AG08396 (cell line): ENCODE measurements at regions not wholly inside any gene's neighbourhood (a gene's known extent, or its start where the extent isn't known, plus 50 kb on each side); places are given as distances from the start of the nearest gene placed in this dataset.
"Not testable (repeated sequence)": the region's sequence is repeated elsewhere in the genome, so short reads cannot be mapped to it uniquely, and the experiment has no call there.

Experiments used
- DNase-seq: peaks from one replicate; pipeline ENCODE4 v3.0.0; 2012; ENCODE audit warnings: low spot score, mixed read lengths

DNA sequence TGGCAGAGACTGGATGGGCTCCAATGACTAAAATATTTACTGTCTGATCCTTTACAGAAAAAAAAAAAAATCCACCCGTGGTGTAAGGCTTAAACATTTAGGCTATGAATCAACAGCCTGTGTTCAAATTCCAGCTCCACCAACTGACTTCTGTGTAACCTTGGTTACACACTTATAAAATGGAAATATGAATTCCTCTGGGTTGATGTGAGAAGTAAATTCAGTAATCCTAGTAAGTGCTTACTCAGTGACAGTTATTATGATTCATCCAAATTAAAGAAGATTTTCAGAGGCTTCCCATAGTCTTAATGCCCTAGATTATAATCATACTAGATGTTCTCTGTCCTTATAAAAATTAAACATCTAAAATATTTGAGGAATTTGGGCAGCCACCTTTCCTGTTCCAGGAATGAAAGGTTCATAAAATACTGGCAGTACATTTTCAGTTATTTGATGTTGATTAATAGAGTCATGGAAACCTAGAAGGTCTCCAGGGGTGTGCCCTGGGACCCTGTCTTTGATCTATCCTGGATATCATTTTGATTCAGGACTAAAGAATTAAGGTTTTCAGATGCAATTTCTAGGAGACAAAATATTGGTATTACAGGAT lies 180.3 kb upstream of the ZNF217 start:
- DNase-seq: peak; percentile 76

DNA sequence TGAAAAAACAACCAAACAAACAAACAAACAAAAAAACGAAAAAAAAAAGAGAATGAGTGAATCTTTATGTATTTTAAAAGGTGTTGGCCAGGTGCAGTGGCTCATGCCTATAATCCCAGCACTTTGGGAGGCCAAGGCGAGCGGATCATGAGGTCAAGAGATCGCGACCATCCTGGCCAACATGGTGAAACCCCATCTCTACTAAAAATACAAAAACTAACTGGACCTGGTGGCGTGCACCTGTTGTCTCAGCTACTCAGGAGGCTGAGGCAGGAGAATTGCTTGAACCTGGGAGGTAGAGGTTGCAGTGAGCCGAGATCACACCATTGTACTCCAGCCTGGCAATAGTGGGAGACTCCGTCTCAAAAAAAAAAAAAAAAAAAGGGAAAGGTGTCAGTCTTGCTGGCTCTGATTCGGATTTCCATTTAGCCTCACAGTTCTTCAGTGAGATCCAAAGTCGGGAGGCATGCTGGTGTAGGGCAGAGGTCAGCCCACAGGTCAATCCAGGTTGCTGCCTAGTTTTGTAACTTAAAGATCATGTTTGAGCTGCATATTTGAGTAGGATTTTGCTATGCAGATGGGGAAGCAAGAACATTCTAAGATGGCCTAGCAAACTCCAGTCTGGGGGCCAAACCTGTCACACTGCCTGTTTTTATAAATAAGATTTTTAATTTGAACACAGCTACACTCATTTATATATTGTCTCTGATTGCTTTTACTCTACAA lies 179.6 kb upstream of the ZNF217 start:
- DNase-seq: not testable (repeated sequence)

DNA sequence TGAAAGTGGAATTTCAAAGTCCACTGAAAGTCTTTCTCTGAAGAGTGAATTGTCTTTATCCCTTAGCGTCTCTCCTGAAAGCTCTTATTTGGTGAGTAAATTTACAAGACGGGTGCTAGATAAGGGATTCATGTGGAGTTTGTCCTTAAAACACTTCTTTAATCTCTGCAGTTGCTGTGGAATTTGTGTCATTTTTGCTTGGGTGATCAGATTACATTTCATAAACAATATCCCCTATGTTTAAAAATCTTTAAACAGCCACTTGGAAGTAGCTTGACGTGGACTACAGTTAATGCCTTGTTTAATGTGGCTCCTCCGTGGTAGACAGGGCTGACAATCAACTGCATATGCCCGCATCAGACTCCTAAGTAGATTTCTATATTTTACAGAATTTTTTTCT lies 175.4 kb upstream of the ZNF217 start:
- DNase-seq: no peak

DNA sequence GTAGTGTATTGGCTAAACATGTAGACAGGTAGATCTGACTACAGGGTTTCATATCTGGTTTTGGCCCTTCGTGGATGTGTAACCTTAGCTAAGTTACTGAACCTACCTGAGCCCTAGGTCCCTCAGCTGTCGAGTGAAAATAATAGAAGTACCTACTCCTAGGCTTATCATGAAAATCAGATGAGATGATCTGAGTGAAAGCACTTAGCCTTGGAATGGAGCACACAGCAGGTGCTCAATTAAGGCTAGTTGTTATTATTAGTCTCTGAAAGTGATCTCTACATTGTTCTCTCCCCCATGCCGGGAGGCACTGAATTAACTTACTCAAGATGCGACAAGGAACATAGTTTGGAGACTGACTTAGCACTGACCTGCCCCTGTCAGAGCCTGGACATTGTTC lies 174.7 kb upstream of the ZNF217 start:
- no peak for DNase-seq

DNA sequence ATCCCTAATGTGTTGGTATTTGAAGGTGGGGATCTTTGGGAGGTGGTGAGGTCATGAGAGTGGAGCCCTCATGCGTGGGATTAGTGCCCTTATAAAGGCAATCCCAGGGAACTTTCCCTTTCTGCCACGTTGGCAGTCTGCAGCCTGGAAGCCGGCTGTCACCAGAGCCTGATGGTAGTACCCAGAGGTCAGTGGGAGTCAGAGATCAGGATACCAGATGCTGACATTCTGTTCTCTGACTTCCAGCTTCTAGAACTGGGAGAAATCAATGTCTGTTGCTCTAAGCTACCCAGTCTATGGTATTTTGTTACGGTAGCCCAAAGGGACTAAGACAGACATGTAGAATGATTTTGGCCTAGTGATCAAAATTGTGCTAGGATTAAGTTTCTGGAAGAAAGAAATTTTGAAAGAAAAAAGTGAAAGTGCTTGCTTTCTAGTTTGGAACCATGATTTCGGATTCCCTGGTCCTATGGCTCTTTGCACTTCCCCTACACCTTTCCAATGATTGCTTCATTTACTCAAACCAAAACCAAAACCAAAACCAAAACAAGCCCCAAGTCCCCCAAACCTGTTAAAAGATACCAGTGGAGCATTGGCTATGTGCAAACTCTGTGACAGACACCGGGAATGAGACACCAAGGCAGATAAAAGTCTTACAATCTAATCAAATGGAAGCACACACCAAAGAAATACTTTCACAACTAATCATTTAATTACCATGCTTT lies 173.7 kb upstream of the ZNF217 start:
- no peak for DNase-seq

DNA sequence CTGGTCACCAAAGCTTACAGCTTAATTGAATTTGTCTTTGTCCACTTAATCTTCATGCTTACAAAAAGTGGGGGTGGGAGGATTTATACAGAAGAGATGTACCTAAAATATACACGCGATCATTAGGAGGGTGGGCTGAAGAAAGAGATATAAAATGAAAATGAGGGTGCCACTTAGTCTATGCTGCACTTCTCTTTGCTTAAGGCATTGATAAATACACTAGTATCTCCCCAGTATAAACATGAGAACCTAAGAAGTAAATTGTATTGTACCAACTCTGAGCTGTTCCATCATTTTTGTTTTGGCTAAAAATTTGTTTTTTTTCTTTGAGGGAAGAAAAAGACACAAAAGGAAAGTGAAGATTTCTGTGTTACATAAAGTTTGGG lies 170.8 kb upstream of the ZNF217 start:
- no peak for DNase-seq

DNA sequence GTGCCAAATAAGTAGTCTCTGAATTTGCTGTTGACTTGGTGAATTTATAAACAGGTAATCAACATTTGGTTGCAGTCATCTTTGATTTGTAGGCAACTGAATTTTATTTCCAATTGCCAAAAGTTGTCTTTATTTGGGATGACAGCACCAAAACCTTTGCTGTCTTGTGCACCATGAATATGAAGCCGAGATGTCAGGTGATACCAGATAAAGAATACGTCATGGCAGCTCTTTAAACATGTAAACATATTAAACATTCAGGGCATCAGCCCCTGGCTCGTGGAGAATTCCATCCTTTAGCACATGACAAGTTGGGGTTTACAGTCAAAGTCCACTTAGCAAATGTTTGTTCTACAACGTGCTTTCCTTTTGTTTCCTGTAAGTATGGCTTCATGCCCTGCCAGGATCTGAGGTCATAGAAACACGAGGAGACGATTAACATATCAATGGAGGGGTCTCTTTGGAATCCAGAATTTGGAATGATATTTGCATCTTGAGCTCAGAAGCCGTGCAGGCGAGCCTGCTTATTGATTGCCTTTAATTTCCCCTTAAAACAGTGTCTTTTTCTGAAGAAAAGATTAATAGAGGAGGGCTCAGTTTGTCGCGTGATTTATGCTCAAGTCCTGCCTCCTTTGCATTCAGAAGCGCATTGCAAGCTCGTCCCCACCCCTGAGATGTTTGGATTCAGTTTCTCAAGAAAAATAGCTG lies 170.2 kb upstream of the ZNF217 start:
- peak; percentile 41 for DNase-seq

DNA sequence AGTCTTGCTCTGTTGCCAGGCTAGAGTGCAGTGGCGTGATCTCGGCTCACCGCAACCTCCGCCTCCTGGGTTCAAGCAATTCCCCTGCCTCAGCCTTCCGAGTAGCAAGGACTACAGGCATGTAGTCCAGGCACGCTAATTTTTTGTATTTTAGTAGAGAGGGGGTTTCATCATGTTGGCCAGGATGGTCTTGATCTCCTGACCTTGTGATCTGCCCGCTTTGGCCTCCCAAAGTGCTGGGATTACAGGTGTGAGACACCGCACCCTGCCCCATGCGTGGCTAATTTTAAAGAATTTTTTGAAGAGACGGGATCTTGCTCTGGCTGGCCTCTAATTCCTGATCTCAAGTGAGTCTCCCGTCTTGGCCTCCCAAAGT lies 168.8 kb upstream of the ZNF217 start:
- DNase-seq: not testable (repeated sequence)

DNA sequence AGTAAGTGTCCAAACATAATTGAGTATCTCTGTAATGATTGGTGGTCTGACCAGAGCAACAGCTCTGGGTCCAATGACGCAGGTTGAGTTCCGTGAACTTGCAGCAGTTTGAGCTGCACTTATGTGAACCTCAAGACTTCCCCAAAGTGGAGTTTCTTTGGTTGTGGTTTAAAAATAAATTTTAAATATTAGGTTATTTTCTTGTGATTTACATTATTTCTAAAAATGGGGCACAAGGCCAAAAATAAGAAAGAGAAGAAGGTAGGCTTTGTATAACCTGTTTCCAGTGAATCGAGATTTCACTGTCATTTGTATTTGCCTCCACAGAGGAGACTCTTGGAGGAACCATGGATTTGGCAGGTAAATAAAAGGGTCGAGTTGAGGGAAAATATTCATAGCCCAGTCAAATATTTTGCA lies 166.4 kb upstream of the ZNF217 start:
- no peak for DNase-seq

DNA sequence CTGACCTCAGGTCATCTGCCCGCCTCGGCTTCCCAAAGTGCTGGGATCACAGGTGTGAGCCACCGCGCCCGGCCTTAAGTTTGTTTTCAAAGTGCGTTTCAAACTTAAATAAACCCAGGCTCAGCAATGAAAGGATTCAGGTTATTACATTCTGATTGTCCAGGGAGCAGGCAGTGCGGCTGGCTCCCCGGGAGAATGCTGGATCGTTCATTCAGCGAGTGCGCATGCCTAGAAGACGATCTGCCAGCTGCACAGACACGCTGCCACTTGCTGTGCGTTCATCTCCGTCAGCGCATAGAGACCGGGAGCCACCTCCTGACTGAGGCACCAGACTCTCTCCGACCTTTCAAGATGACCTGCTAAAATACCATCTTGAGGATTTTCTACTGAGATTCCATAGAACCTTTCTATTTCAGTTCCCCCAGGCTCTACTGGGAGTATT lies 163.9 kb upstream of the ZNF217 start:
- DNase-seq: no peak

DNA sequence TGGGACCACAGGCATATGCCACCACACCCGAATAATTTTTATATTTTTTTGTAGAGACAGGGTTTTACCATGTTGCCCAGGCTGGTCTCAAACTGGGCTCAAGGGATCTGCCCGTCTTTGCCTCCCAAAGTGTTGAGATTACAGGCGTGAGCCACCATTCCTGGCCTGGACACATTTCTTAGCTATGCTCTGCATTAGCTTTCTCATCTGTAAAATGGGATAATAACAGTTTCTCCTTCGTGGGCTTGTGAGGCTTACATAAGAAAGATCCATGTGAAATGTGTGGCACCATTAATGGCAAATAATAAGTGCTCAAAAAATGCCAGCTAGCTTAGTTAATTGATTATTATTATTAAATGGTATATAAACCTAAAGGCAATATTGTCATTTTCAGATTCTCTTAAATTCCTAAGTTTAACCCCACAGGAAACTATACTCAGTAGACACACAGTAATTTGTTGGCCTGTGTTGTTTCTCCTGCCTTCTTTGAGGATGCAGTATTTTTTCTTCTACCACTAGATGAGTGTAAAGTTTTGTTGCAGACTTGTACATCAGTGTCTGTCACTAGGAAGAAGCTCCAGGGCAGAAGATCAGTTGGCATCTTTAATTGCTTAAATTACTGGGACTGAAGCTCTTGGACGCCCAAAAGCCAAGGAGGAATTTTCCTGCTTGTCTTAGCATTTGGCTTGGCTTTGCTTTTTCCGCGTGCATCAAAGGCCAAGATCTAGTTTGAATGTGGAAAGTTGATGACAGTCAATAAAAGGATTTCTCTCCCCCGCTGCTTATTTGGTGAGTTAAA lies 162.3 kb upstream of the ZNF217 start:
- DNase-seq: no peak

DNA sequence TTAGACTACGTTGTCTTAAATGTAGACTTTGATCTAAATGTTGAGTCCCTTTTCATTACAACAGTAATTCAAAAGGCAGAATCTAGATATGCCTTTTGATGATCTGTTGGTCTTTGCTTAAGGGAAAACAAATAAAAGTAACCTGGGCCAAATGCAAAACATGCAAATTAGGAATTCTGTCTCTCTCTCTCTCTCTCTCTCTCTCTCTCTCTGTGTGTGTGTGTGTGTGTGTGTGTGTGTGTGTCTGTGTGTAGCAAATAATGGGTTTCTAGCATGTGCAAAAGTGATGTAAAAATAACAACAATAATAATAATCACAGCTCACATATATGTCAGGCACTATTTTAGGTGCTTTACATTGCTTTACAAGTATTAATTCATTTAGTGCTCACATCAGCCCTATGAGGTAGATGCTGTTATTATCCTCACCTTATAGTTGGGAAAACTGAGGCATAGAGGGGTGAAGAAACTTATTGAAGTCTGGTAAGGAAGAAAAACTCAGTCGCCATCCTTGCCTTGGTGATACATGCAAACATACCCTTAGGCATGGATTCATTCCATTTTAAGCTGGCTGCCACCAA lies 160.3 kb upstream of the ZNF217 start:
- DNase-seq: no peak

DNA sequence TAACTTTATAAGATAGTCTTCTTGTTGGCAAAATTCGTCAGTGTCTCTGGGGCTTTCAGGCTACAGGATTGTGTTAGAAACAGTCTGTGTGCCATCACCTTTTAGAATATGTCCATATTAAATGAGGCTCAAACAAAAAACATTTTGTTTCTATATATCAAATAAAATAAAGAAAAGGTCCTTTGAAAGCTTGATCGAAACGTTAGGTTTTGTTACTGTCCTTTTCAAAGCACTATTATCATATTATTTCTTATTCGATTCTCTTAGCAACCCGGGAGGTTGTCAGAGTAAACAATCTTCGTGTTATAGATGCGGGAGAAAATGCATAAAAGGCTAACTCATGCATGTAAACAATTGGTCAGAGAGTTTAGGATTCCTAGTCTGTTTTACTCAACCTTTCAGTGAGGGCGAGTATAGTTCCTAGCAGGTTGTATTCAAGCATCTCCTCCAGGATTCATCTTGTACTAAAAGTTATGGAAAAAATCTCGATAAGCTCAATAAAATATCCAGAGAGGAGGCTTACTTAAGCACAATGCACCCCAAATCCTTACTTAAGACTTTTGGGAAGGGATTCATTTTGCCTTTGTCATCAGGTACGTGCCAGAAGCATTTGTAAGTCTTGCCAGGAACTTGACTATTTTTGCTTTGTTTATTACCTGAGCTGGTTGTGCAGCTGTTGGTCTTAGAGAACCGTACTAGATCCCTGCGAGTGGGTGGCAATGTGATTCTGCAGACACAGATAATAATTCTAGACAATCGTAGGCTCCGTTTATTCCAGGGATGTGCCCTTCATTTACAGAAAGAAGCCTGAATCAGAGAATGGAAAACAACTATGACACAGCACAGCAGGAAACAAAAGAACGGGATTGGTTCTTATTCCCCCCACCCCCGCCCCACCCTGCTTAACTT lies 159.6 kb upstream of the ZNF217 start:
- DNase-seq: no peak

DNA sequence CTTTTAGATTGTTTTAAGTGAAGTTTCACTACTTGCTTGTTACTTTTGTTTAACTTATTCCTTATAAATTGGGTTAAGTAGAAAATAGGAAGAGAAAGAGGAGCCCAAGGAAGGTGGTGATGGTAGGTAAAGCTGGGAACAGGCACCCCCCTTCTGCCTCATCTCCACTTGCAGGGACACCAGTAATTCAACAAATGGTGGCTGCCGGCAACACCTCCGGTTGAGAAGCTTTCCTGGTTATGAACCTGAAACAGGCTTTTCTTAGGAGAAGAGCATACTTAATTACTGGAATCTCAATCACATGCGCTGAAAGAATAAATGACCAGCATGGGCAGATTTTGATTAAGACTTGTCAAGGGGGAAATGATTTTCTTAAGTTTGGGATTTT lies 158.9 kb upstream of the ZNF217 start:
- no peak for DNase-seq

DNA sequence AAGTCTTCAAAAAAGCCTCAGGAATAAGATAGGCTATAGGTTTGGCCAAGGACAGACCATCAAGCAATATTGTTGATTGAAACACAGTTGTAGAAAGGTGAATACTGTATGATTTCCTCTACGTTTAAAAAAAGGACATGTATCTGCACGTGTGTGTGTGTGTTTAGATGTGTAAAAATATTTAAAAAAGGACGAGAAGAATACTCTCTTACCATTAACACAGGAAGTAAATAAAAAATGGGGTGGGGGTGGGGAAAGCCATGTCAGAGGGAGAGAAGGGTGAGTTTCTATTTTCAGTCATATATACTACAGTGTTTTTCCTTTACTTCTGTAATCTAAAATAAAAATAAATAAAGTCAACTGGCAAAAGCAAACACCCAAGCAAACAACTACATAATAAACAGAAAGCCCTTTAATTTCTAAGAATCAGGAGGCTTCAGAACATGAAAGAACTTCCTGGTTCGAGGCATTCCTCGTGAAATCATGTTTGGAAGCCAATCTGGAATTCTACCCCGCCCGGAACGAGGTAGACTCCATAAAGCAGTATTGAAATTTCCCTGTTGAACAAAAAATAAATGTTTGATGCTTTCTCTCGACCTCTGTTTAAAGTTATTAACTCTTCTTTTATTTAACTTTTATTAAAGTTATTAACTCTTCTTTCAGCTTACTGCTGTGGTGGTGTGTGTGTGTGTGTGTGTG lies 158.1 kb upstream of the ZNF217 start:
- DNase-seq: no peak

DNA sequence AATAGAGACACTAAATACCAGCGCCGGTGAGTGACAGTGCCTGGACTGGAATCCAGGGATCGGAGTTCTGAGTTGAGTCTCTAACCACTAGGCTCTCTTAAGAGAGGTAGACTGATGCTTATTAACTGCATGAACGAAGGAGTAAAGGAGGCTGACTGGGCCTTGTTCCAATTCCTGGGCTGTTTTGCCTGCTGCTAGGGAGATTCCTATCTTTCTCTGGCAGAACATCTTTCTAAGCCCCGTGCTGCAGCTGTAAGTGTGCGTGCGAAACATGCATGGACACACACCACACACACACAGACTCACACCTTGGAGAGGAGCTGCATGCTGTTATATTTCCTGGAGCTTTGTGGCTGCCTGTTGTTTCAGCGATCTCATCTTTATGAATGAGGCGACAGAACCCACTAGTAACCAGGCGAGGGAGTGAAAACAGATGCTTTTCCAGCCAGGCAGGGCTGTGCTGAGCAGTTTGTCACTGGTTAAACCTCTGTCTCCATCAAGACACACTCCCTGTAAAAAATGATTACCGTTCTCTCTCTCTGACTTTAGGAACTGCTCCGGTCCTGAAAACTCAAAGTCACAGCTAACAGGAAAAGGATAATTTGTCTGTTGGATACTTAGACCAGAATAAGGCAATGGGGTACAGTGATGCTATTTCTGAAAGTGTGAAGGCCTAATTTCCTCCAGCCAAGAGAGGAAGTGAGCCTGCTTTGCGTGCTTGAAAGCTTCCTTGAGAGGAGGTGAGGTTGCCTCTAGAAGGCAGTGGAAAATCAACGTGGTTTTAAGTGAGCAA lies 157.4 kb upstream of the ZNF217 start:
- peak; percentile 48 for DNase-seq

DNA sequence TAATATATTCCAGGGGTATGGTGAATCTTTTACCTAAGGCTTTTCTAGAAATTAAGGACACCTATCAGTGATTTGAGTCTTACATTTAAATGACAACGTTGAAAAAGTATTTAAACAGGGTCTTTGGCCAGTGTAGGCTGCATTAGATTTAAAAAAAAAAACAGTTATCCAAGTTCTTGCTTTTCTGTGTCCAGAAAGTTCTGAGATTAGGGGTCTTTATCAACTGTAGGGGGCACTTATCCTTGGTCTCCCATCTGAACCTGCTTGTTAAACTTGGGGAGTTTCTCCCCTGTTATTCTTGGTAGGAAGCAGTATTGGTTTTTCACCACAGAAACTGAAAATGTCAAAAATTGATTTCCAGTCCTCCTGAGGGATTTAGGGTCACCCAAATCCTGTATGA lies 155.9 kb upstream of the ZNF217 start:
- no peak for DNase-seq

DNA sequence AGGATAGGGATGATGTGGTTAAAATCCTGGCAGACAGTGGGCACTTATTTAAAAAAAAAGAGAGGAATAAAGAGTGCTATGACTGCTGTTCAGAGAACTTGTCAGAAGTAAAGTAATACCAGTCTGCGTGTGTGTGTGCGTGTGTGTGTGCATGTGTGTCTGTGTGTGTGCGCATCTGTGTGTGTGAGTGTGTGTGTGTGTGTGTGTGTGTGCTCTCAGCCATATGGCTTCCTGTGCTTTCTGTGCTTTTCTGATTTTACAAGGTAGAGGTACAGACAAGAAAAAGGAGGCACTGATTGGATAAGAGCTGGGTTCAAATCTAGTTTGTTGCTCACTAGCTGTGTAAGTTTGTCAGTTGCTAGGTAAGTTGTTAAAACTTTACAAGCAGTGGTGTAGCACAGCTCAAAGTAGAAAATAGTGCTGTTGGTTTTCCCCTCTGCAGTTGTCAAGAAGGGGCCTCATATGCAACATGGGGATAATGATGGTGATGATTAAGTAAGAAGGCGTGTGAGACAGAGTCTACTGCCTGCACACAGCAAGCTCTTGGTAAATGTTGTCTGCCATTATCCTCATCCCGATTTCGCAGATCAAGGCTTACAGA lies 155.3 kb upstream of the ZNF217 start:
- DNase-seq: no peak

DNA sequence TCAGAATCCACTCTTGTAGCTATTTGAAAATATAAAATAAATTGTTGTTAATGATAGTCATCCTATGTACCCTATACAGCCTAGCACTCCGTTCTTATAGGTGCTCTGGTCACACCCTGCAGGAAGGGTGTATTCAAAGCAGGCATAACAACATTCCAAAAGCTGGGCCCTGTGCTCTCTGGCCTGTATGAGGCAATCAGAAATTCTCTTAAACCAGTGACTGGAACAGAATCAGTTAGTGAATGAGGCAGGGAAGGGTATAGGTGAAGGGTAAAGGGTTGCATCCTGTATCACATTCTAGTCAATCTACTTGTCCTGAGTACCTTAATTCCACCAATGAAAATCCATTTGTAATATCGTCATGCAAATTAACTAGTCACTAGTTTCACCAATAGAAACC lies 154.5 kb upstream of the ZNF217 start:
- DNase-seq: no peak
